ENCODE measurements at regions not wholly inside any gene's neighbourhood (a gene's known extent, or its start where the extent isn't known, plus 50 kb on each side); places are given as distances from the start of the nearest gene placed in this dataset.

DNA sequence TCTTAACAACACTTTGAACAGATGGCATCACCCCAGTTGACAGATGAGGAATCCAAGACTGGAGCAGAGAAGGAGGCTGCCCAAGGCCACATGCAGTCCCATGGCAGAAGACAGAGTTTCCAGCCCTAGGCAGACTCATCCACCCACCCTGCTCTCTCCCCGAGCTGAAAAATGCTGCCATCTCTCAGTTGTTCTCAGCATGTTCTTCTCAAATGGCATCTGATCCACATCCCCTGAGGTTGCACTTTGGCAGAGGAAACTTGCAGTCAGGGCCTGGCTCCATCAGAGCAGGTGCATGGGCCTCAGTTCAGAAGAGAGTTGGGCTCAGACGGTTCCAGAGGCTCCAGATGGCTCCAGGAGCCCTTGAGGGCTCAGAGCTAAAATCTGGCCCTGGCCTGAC, 709.4 kb downstream of the MATN1 start:
- Histone ChIP-seq H3K27me3 (replicated peaks) (no peaks in the 10 kb centered on the region), H3K4me3 (ENCODE audit: low read depth, low read length) (no peak overlapping the region), H3K36me3 (replicated peaks) (no peaks in the 10 kb centered on the region), H3K27ac (no peak overlapping the region)
- no peak for DNase-seq
- in situ Hi-C loops (cut with HindIII; ENCODE audit: low pct_ligation_motif_present, low sequenced_read_pairs): no loop called here
- TF ChIP-seq, protein P1, sequence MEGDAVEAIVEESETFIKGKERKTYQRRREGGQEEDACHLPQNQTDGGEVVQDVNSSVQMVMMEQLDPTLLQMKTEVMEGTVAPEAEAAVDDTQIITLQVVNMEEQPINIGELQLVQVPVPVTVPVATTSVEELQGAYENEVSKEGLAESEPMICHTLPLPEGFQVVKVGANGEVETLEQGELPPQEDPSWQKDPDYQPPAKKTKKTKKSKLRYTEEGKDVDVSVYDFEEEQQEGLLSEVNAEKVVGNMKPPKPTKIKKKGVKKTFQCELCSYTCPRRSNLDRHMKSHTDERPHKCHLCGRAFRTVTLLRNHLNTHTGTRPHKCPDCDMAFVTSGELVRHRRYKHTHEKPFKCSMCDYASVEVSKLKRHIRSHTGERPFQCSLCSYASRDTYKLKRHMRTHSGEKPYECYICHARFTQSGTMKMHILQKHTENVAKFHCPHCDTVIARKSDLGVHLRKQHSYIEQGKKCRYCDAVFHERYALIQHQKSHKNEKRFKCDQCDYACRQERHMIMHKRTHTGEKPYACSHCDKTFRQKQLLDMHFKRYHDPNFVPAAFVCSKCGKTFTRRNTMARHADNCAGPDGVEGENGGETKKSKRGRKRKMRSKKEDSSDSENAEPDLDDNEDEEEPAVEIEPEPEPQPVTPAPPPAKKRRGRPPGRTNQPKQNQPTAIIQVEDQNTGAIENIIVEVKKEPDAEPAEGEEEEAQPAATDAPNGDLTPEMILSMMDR (IDR thresholded peaks at IDR 0.05; ENCODE audit: low read depth, low read length, missing control alignments): no peak

DNA sequence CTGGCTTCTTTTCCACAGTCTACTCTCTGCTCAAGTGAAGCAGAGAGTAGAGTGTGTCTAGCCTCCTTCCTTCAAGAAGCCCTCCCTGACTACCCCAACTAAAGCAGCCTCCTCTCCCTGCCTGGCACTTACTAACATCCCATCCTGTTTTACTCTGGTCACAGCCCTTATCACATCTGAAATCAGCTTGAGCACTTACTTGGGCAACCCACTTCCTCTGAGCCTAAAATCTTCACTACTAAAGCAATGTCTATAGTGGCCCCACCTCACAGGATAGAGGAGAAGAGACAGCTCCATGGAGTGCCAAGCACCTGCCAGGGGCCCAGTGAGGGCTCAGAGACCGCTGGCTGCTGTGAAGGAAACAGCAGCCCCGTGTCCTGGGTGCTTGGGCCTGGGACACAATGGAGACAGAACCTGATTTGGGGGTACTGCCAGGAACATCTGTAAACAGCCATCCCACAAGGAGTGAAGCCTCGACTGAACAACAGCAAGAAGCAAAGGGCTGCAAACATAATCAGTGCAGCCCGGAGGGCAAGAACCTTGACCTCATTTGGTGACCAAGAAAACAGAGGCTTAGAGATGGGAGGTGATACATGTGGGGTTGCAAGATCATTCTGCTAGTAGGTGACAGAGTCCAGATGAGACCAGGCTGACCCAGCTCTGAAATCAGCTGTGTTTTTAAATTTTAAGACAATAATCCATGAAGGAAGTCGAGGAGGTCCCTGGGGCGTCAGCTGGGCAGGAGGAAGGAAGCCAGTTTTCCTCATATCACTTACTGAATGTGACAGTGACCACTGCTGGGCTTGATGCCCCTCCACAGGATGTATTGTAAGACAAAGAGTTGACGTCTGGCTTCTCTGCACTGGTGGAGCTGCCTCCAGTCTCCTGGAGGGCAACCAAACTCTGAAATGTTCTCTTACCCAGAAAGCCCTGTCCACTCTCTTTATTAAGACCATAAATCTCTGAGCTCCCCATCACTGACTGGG, 710.6 kb downstream of the MATN1 start:
- in situ Hi-C loops (cut with HindIII; ENCODE audit: low pct_ligation_motif_present, low sequenced_read_pairs): no loop called here
- no peak overlapping the region for H3K27ac ChIP-seq
- H3K4me3 ChIP-seq (ENCODE audit: low read depth, low read length): no peak overlapping the region
- TF ChIP-seq, protein P1 (IDR thresholded peaks at IDR 0.05; ENCODE audit: low read depth, low read length, missing control alignments): no peak
- H3K36me3 ChIP-seq (replicated peaks): no peaks in the 10 kb centered on the region
- no peak for DNase-seq
- H3K27me3 ChIP-seq (replicated peaks): no peaks in the 10 kb centered on the region

DNA sequence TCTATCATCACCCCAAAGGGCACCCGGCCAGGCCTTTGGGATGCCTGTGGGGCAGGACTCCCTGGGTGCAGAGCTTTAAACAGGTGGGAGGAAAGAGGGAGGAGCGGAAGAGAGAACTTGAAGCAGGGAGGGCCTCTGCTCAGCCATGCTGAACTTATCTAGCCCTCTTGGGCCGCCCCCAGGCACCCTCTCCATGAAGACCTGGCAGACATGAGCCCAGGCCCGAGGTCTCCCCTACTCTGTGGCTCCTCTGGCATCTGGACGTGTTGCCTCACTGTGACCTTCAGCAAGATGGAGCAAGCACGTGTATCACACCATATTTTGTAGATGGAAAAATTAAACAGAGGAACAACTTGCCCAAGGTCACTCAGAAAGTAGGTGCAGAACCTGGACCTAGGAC, 711.4 kb downstream of the MATN1 start:
- Histone ChIP-seq H3K27me3 (replicated peaks) (no peaks in the 10 kb centered on the region), H3K36me3 (replicated peaks) (no peaks in the 10 kb centered on the region), H3K27ac (no peak overlapping the region), H3K4me3 (ENCODE audit: low read depth, low read length) (no peak overlapping the region)
- no peak for DNase-seq
- in situ Hi-C loops (cut with HindIII; ENCODE audit: low pct_ligation_motif_present, low sequenced_read_pairs): no loop called here
- TF ChIP-seq, protein P1 (IDR thresholded peaks at IDR 0.05; ENCODE audit: low read depth, low read length, missing control alignments): no peak

DNA sequence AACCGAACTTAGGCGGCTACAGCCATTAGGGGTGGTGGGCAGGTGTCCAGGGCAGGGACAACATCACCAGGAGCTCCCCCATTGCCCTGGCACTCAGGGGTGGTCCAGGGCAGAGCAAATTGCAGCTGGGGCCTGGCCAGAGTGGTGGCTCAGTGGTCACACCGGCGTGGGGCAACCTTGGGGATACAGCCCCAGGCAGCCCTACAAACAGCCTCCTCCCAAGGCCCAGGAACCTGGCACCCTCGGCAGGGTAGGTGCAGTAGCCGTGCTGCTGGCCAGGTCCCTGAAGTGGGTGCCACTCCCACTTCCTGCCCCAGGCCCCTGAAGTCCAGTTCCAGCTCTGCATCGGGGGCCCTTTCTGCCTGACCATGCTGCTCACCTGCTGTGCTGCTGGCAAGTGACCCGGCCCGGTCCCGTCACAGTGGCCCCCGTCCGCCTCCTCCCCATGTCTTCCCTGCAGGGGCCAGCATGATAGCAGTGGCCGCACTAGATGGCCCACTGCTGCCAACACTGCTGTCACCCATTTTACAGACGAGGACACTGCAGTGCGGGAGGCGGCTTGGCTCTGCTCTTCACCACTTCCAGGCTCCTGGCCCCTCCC, 712.8 kb downstream of the MATN1 start:
- TF ChIP-seq, protein P1 (IDR thresholded peaks at IDR 0.05; ENCODE audit: low read depth, low read length, missing control alignments): no peak
- Histone ChIP-seq H3K4me3 (ENCODE audit: low read depth, low read length) (no peak overlapping the region), H3K36me3 (replicated peaks) (no peaks in the 10 kb centered on the region), H3K27me3 (replicated peaks) (no peaks in the 10 kb centered on the region), H3K27ac (no peak overlapping the region)
- in situ Hi-C loops (cut with HindIII; ENCODE audit: low pct_ligation_motif_present, low sequenced_read_pairs): no loop called here
- DNase-seq: no peak

DNA sequence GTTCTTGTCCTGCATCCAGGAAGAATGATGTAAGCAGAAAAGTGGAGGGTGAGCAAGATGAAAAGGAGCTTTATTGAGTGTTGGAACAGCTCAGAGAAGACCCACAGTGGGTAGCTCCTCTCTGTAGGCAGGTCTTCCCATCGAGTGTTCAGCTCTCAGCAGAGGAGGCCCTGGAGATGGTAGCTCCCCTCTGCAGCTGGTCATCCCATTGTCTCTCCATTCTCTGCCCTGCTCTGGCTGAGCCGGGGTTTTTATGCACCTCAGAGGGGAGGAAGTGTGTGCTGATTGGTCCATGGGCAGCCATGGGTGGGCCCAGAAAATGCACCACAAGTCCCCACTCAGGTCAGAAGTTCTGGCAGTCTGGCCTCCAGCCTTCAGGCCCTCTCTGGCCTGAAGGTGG, 713.7 kb downstream of the MATN1 start:
- in situ Hi-C loops (cut with HindIII; ENCODE audit: low pct_ligation_motif_present, low sequenced_read_pairs): no loop called here
- no peak for DNase-seq
- H3K36me3 ChIP-seq (replicated peaks): no peaks in the 10 kb centered on the region
- no peak overlapping the region for H3K4me3 ChIP-seq (ENCODE audit: low read depth, low read length)
- H3K27me3 ChIP-seq (replicated peaks): no peaks in the 10 kb centered on the region
- no peak overlapping the region for H3K27ac ChIP-seq
- TF ChIP-seq, protein P1 (IDR thresholded peaks at IDR 0.05; ENCODE audit: low read depth, low read length, missing control alignments): no peak
